Neural progenitor cell (in vitro differentiated cells): ENCODE measurements at regions not wholly inside any gene's neighbourhood (a gene's known extent, or its start where the extent isn't known, plus 50 kb on each side); places are given as distances from the start of the nearest gene placed in this dataset.

Experiments used
- DNase-seq: peaks from one replicate; pipeline ENCODE4 v3.0.0-alpha.2; 2016; ENCODE audit warnings: low spot score
- H2AFZ ChIP-seq: fragments of 200-600 bp; sonication (generic); replicated peaks from 2 replicates; pipeline ENCODE4 v1.6.1; 2016; ENCODE audit warnings: antibody characterized with exemption
- H3F3A ChIP-seq: fragments of 200-600 bp; sonication (generic); 2 replicates; pipeline ENCODE4 v1.6.1; 2016; ENCODE audit warnings: antibody characterized with exemption, low read depth
- H3K27ac ChIP-seq: fragments of 200-600 bp; sonication (generic); 2 replicates; pipeline ENCODE4 v1.5.1; 2016; ENCODE audit warnings: mild to moderate bottlenecking
- H3K27me3 ChIP-seq: fragments of 200-600 bp; sonication (generic); 2 replicates; pipeline ENCODE4 v1.6.1; 2016; ENCODE audit warnings: mild to moderate bottlenecking, moderate library complexity
- H3K36me3 ChIP-seq: fragments of 200-600 bp; sonication (generic); 2 replicates; pipeline ENCODE4 v1.5.1; 2016
- H3K4me1 ChIP-seq: fragments of 200-600 bp; sonication (generic); 2 replicates; pipeline ENCODE4 v1.6.1; 2016; ENCODE audit warnings: mixed run types
- H3K4me2 ChIP-seq: fragments of 200-600 bp; sonication (generic); 2 replicates; pipeline ENCODE4 v1.6.1; 2016
- H3K4me3 ChIP-seq: fragments of 200-600 bp; sonication (generic); 2 replicates; pipeline ENCODE4 v1.5.1; 2016
- H3K79me2 ChIP-seq: fragments of 200-600 bp; sonication (generic); 2 replicates; pipeline ENCODE4 v1.6.1; 2016; ENCODE audit warnings: low read depth
- H3K9ac ChIP-seq: fragments of 200-600 bp; sonication (generic); 2 replicates; pipeline ENCODE4 v1.6.1; 2016
- H3K9me3 ChIP-seq: fragments of 200-600 bp; sonication (generic); 2 replicates; pipeline ENCODE4 v1.5.1; 2016; ENCODE audit warnings: low read depth
- H4K20me1 ChIP-seq: fragments of 200-600 bp; sonication (generic); 2 replicates; pipeline ENCODE4 v1.6.1; 2016; ENCODE audit warnings: low read depth
- H3K27ac Mint-ChIP-seq: 3 replicates; pipeline ENCODE4 v1.8.0; 2021; ENCODE audit warnings: mixed read lengths
- H3K27me3 Mint-ChIP-seq: 2 replicates; pipeline ENCODE4 v1.8.0; 2022; ENCODE audit warnings: low read depth, mild to moderate bottlenecking, inconsistent platforms, moderate library complexity, mixed read lengths; ENCODE audit not compliant: insufficient read depth
- H3K36me3 Mint-ChIP-seq: 3 replicates; pipeline ENCODE4 v1.8.0; 2021; ENCODE audit warnings: mixed read lengths
- H3K4me1 Mint-ChIP-seq: 3 replicates; pipeline ENCODE4 v1.8.0; 2021; ENCODE audit warnings: mixed read lengths
- H3K4me3 Mint-ChIP-seq: 3 replicates; pipeline ENCODE4 v1.8.0; 2021; ENCODE audit warnings: mild to moderate bottlenecking, moderate library complexity, mixed read lengths
- H3K9me3 Mint-ChIP-seq: 3 replicates; pipeline ENCODE4 v1.8.0; 2020; ENCODE audit warnings: mixed read lengths
- CTCF ChIP-seq: fragments of 200-600 bp; sonication (generic); IDR thresholded peaks from 2 replicates; pipeline ENCODE4 v1.5.1; 2017; ENCODE audit warnings: antibody characterized with exemption, mild to moderate bottlenecking
- EZH2 ChIP-seq: fragments of 200-600 bp; sonication (generic); IDR thresholded peaks from 2 replicates; pipeline ENCODE4 v1.6.1; 2017; ENCODE audit warnings: antibody characterized with exemption, mild to moderate bottlenecking, moderate library complexity
- EZH2phosphoT487 ChIP-seq: fragments of 200-600 bp; sonication (generic); IDR thresholded peaks from 2 replicates; pipeline ENCODE4 v1.6.1; 2017; ENCODE audit warnings: antibody characterized with exemption

DNA sequence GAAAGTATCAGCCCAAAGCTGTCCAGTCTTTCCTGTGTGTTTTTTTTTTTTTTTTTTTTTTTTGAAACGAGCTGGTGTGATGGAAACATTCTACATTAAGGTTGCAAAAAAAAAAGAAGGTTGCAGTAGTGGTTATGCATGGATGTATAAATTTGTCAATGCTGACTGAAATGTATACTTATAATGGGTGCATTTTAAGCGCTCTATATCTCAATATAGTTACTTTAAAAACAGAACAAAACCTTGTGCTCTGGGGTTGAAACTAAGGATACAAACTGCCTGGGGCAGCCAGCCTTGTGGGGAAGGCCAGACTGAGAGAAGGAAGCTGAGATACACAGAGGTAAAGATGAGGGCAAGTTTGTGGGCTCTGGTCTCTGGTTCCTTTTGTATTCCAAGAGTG, 87.3 kb upstream of the RMST start:
- Histone ChIP-seq H3K9me3 (no peaks in the 10 kb centered on the region), H4K20me1 (no peaks in the 10 kb centered on the region), H3K79me2 (no peaks in the 10 kb centered on the region), H2AFZ (peak overlapping the region; percentile 22), H3K4me2 (peak overlapping the region; percentile 27), H3K27ac (no peak overlapping the region), H3F3A (no peaks in the 10 kb centered on the region), H3K4me3 (no peak overlapping the region), H3K9ac (no peak overlapping the region), H3K4me1 (peaks cover 10% of the 10 kb centered on the region), H3K36me3 (no peaks in the 10 kb centered on the region), H3K27me3 (no peaks in the 10 kb centered on the region)
- no peak for TF ChIP-seq EZH2
- no peak for TF ChIP-seq CTCF
- TF ChIP-seq EZH2phosphoT487, result no peak
- Mint-ChIP-seq H3K27ac (peak overlapping the region; percentile 54), H3K4me1 (peaks cover 20% of the 10 kb centered on the region), H3K9me3 (peaks cover 29% of the 10 kb centered on the region), H3K27me3 (peaks cover 11% of the 10 kb centered on the region), H3K4me3 (no peak overlapping the region), H3K36me3 (peaks cover 17% of the 10 kb centered on the region)
- no peak for DNase-seq

- H2AFZ ChIP-seq, result no peak overlapping the region
- peaks cover 14% of the 10 kb centered on the region for H3K27me3 Mint-ChIP-seq
- peak overlapping the region; percentile 57 for H3K27ac Mint-ChIP-seq
- peaks cover 9% of the 10 kb centered on the region for H3K4me1 ChIP-seq
- TF ChIP-seq EZH2 (no peak), EZH2phosphoT487 (no peak), CTCF (no peak)
- H3K4me3 ChIP-seq, result no peak overlapping the region
- H3K27me3 ChIP-seq, result no peaks in the 10 kb centered on the region
- H3K4me2 ChIP-seq, result no peak overlapping the region
- H4K20me1 ChIP-seq, result no peaks in the 10 kb centered on the region
- no peak overlapping the region for H3K27ac ChIP-seq
- H3K36me3 ChIP-seq, result no peaks in the 10 kb centered on the region
- peaks cover 46% of the 10 kb centered on the region for H3K9me3 Mint-ChIP-seq
- peaks cover 29% of the 10 kb centered on the region for H3K36me3 Mint-ChIP-seq
- peaks cover 39% of the 10 kb centered on the region for H3K4me1 Mint-ChIP-seq
- no peak for DNase-seq
- H3K79me2 ChIP-seq, result no peaks in the 10 kb centered on the region
- no peak overlapping the region for H3K9ac ChIP-seq
- no peaks in the 10 kb centered on the region for H3K9me3 ChIP-seq
- no peaks in the 10 kb centered on the region for H3F3A ChIP-seq
- H3K4me3 Mint-ChIP-seq, result no peak overlapping the region
Measured at GRCh38 chr12:97380440-97380839, 82.2 kb upstream of the RMST start.

- H3K9me3 Mint-ChIP-seq, result peaks cover 28% of the 10 kb centered on the region
- TF ChIP-seq CTCF, result no peak
- no peak for TF ChIP-seq EZH2
- TF ChIP-seq EZH2phosphoT487, result no peak
- Histone ChIP-seq H3K27me3 (no peaks in the 10 kb centered on the region), H3F3A (no peaks in the 10 kb centered on the region), H3K4me3 (no peak overlapping the region), H3K9ac (no peak overlapping the region), H3K36me3 (no peaks in the 10 kb centered on the region), H3K4me1 (peaks cover 6% of the 10 kb centered on the region), H2AFZ (no peak overlapping the region), H3K79me2 (no peaks in the 10 kb centered on the region), H3K9me3 (no peaks in the 10 kb centered on the region), H3K4me2 (no peak overlapping the region), H3K27ac (no peak overlapping the region), H4K20me1 (no peaks in the 10 kb centered on the region)
- no peak for DNase-seq
- H3K36me3 Mint-ChIP-seq, result peaks cover 29% of the 10 kb centered on the region
- H3K4me1 Mint-ChIP-seq, result peaks cover 60% of the 10 kb centered on the region
- H3K4me3 Mint-ChIP-seq, result peak overlapping the region; percentile 46
- H3K27me3 Mint-ChIP-seq, result peaks cover 5% of the 10 kb centered on the region
- H3K27ac Mint-ChIP-seq, result peak overlapping the region; percentile 99
Measured at GRCh38 chr12:97385121-97385520, 77.5 kb upstream of the RMST start.
